Fibroblast of lung (primary cell): ENCODE measurements at regions not wholly inside any gene's neighbourhood (a gene's known extent, or its start where the extent isn't known, plus 50 kb on each side); places are given as distances from the start of the nearest gene placed in this dataset.

ENCODE experiments used
- DNase-seq, 2 donors: peaks; one replicate each; pipeline versions ENCODE4 v3.0.0 to v3.0.0-alpha.2; 2010; ENCODE audit warnings: low read depth in 2 of 2
- H2AFZ ChIP-seq: 2 replicates; pipeline ENCODE4 v1.5.1; 2012; ENCODE audit warnings: low read length, control low read depth, inconsistent platforms
- H3K27ac ChIP-seq: 2 replicates; pipeline ENCODE4 v1.5.1; 2011; ENCODE audit warnings: low read length, control low read depth; ENCODE audit not compliant: insufficient read depth
- H3K27me3 ChIP-seq: 2 replicates; pipeline ENCODE4 v1.5.1; 2011; ENCODE audit warnings: mild to moderate bottlenecking, low read length; ENCODE audit not compliant: control insufficient read depth, insufficient read depth
- H3K36me3 ChIP-seq: 2 replicates; pipeline ENCODE4 v1.5.1; 2011; ENCODE audit warnings: low read length; ENCODE audit not compliant: control insufficient read depth, insufficient read depth
- H3K4me1 ChIP-seq: 2 replicates; pipeline ENCODE4 v1.5.1; 2011; ENCODE audit warnings: low read length; ENCODE audit not compliant: control insufficient read depth, insufficient read depth; ENCODE audit errors: extremely low read depth
- H3K4me2 ChIP-seq: 2 replicates; pipeline ENCODE4 v1.5.1; 2011; ENCODE audit warnings: low read length, control low read depth; ENCODE audit not compliant: insufficient read depth; ENCODE audit errors: extremely low read depth
- H3K4me3 ChIP-seq, 4 experiments: fragments of 200-600 bp in 1 of 4; sonication (generic) in 1 of 4; replicated peaks in 1 of 4; 2 replicates each; pipeline ENCODE4 v1.5.1; 2011 to 2016; ENCODE audit warnings: low read length in 4 of 4, low read depth in 3 of 4, mild to moderate bottlenecking in 3 of 4, control low read depth in 2 of 4, inconsistent platforms in 1 of 4, mixed read lengths in 1 of 4; ENCODE audit not compliant: insufficient read depth in 1 of 4; ENCODE audit errors: control extremely low read depth in 1 of 4
- H3K79me2 ChIP-seq: 2 replicates; pipeline ENCODE4 v1.5.1; 2012; ENCODE audit warnings: mild to moderate bottlenecking, low read length, inconsistent platforms; ENCODE audit not compliant: control insufficient read depth, insufficient read depth
- H3K9ac ChIP-seq: 2 replicates; pipeline ENCODE4 v1.5.1; 2011; ENCODE audit warnings: mild to moderate bottlenecking, low read length, control low read depth; ENCODE audit not compliant: insufficient read depth
- H3K9me3 ChIP-seq: 2 replicates; pipeline ENCODE4 v1.5.1; 2012; ENCODE audit warnings: low read depth, low read length; ENCODE audit not compliant: control insufficient read depth, insufficient read depth
- H4K20me1 ChIP-seq: 2 replicates; pipeline ENCODE4 v1.5.1; 2011; ENCODE audit warnings: low read length; ENCODE audit not compliant: control insufficient read depth, insufficient read depth; ENCODE audit errors: extremely low read depth
- EZH2 ChIP-seq: IDR thresholded peaks from 2 replicates; pipeline ENCODE4 v1.5.1; 2012; ENCODE audit warnings: low read length, control low read depth, mild to moderate bottlenecking; ENCODE audit errors: missing control alignments
- TF ChIP-seq, protein P1 (sequence below), 2 donors: IDR thresholded peaks in 1 of 2; conservative IDR thresholded peaks in 1 of 2; 1 replicate in 1 of 2; 2 replicates in 1 of 2; pipeline ENCODE4 v1.5.1; 2011 to 2012; ENCODE audit warnings: low read length in 2 of 2, control low read depth in 1 of 2, inconsistent platforms in 1 of 2, low read depth in 1 of 2, mild to moderate bottlenecking in 1 of 2

DNA sequence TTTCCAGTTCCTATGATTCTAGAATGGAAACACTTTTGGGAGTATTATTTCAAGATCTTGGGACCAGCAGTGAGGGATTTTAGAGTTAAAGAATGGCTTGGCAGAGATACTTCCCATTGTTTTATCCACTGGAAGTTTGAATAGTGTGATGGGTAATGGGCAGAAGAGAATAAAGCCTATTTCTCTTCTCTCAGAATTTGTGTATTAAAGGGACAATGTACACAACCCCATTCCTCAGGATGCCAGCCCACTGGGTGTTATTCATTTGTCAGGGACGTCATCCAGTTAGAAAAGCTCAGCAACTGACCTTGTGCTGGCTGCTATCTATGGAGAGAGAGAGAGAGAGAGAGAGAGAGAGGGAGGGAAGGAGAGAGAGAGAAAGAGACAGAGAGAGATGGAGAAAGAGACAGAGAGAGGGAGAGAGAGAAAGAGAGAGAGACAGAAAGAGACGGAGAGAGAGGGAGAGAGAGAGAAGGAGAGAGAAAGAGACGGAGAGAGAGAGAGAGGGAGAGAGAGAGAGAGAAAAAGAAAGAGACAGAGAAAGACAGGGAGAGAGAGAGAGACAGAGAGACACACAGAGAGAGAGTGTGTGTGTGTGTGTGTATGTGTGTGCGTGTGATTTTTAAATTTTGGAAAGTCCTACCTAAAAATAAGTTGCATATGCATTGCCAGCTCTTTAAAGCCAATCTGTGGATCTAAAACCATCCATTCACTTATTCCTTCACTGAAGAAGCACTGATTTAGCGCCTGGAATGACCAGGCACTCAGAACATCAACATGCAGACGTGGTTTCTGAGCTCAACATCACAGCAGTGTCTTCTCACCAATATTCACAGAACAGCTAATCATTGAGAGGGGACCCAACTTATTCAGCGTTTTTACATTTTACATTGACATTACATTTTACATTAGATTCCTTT, 388.8 kb downstream of the THBS2 start:
- H3K4me3 ChIP-seq, result no peak overlapping the region
- no peaks in the 10 kb centered on the region for H3K4me1 ChIP-seq
- H3K9me3 ChIP-seq, result no peaks in the 10 kb centered on the region
- no peaks in the 10 kb centered on the region for H3K79me2 ChIP-seq
- H3K27me3 ChIP-seq, result no peaks in the 10 kb centered on the region
- H3K4me2 ChIP-seq, result no peak overlapping the region
- no peak overlapping the region for H2AFZ ChIP-seq
- no peaks in the 10 kb centered on the region for H3K36me3 ChIP-seq
- no peaks in the 10 kb centered on the region for H4K20me1 ChIP-seq
- DNase-seq, result no peak
- H3K9ac ChIP-seq, result no peak overlapping the region
- no peak overlapping the region for H3K27ac ChIP-seq
- TF ChIP-seq, protein P1, sequence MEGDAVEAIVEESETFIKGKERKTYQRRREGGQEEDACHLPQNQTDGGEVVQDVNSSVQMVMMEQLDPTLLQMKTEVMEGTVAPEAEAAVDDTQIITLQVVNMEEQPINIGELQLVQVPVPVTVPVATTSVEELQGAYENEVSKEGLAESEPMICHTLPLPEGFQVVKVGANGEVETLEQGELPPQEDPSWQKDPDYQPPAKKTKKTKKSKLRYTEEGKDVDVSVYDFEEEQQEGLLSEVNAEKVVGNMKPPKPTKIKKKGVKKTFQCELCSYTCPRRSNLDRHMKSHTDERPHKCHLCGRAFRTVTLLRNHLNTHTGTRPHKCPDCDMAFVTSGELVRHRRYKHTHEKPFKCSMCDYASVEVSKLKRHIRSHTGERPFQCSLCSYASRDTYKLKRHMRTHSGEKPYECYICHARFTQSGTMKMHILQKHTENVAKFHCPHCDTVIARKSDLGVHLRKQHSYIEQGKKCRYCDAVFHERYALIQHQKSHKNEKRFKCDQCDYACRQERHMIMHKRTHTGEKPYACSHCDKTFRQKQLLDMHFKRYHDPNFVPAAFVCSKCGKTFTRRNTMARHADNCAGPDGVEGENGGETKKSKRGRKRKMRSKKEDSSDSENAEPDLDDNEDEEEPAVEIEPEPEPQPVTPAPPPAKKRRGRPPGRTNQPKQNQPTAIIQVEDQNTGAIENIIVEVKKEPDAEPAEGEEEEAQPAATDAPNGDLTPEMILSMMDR (conservative IDR thresholded peaks at IDR 0.05 in 1 of 2, IDR thresholded peaks at IDR 0.05 in 1 of 2; ENCODE audit: low read depth in 1 of 2, low read length in 2 of 2), result no peak
- TF ChIP-seq EZH2, result no peak

DNA sequence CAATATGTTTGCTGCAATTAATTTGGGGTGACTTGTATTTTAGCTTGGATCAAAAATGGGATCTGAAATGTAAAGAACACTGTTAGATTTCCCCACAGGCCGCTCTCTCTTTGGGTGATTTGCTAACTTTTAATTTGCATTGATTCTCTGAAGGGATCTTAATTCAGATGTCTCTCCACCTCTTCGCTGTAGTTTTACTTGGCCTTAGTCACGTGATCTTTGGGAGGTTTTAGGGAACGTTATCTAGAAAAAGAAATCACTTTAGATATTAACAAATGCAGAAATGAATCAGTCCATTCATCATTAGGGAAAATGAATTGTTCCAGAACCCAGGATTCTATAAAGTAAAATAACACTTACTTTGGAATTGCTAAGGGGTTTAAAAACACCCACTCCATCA, 390.2 kb downstream of the THBS2 start:
- H3K9me3 ChIP-seq, result no peaks in the 10 kb centered on the region
- no peaks in the 10 kb centered on the region for H3K4me1 ChIP-seq
- no peak overlapping the region for H3K9ac ChIP-seq
- no peaks in the 10 kb centered on the region for H3K79me2 ChIP-seq
- TF ChIP-seq EZH2, result no peak
- TF ChIP-seq, protein P1 (conservative IDR thresholded peaks at IDR 0.05 in 1 of 2, IDR thresholded peaks at IDR 0.05 in 1 of 2; ENCODE audit: low read depth in 1 of 2, low read length in 2 of 2), result no peak
- no peak overlapping the region for H3K27ac ChIP-seq
- no peak for DNase-seq
- no peak overlapping the region for H2AFZ ChIP-seq
- H4K20me1 ChIP-seq, result no peaks in the 10 kb centered on the region
- no peaks in the 10 kb centered on the region for H3K36me3 ChIP-seq
- H3K4me2 ChIP-seq, result no peak overlapping the region
- no peaks in the 10 kb centered on the region for H3K27me3 ChIP-seq
- H3K4me3 ChIP-seq, result no peak overlapping the region

DNA sequence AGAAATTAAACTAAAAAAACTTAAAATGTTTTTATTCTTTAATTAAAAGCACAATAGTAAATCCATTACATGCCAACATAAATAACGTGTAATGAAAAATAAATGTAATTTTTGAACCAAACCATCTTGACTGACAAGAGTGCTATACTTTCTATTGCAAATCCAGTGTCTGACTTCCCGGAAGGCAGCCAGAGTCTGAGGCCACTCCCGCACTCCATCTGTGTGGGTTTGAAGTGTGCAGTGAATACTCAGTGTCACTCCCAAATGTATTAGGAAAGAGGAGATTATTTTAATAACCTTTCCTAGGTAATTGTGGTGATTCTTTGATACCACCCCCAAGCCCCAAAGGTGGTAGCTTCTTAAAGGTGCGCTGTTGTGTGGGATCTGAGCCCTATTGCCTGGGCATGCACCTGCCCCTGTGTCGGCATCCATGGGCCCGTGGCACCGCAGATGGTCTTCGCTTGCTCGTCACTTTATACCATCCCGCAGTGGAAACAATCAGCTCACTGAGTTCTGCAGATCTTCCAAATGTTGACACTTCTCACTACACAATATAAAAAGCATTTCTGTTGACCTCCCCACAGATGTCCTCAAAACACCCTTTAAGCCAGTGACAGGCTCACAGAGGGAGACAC, 391.2 kb downstream of the THBS2 start:
- Histone ChIP-seq H3K9ac (no peak overlapping the region), H3K36me3 (no peaks in the 10 kb centered on the region), H3K4me1 (no peaks in the 10 kb centered on the region), H2AFZ (no peak overlapping the region), H3K27me3 (no peaks in the 10 kb centered on the region), H4K20me1 (no peaks in the 10 kb centered on the region), H3K4me2 (no peak overlapping the region), H3K4me3 (no peak overlapping the region), H3K27ac (no peak overlapping the region), H3K79me2 (no peaks in the 10 kb centered on the region), H3K9me3 (no peaks in the 10 kb centered on the region)
- DNase-seq, result no peak
- no peak for TF ChIP-seq EZH2
- TF ChIP-seq, protein P1 (conservative IDR thresholded peaks at IDR 0.05 in 1 of 2, IDR thresholded peaks at IDR 0.05 in 1 of 2; ENCODE audit: low read depth in 1 of 2, low read length in 2 of 2), result no peak
